Astrocyte (in vitro differentiated cells and primary cell): ENCODE measurements at regions not wholly inside any gene's neighbourhood (a gene's known extent, or its start where the extent isn't known, plus 50 kb on each side); places are given as distances from the start of the nearest gene placed in this dataset.

Experiments used
- CTCF ChIP-seq: IDR thresholded peaks from 2 replicates; pipeline ENCODE4 v1.5.1; 2011; ENCODE audit warnings: low read depth, mild to moderate bottlenecking, inconsistent platforms, low read length, moderate library complexity; ENCODE audit not compliant: insufficient read depth
- EZH2 ChIP-seq: IDR thresholded peaks from 2 replicates; pipeline ENCODE4 v1.6.1; 2012; ENCODE audit warnings: mild to moderate bottlenecking, low read length, inconsistent platforms; ENCODE audit not compliant: insufficient read depth

GRCh38 chr2:150214626-150215025 lies 272.8 kb downstream of the RND3 start:
- no peak for TF ChIP-seq CTCF
- no peak for TF ChIP-seq EZH2
